KBM-7 (cell line): ENCODE measurements at regions not wholly inside any gene's neighbourhood (a gene's known extent, or its start where the extent isn't known, plus 50 kb on each side); places are given as distances from the start of the nearest gene placed in this dataset.

ENCODE experiments used
- DNase-seq: peaks from one replicate; pipeline ENCODE4 v3.0.0-alpha.2; 2015
- in situ Hi-C: fragments of 300-500 bp; cut with MboI; formaldehyde crosslinking; loops from 2 replicates; pipeline ENCODE4 v1.14.3; 2020; ENCODE audit warnings: low sequenced_read_pairs, low pct_unique_long_range_greater_than_20kb, mixed read lengths

DNA sequence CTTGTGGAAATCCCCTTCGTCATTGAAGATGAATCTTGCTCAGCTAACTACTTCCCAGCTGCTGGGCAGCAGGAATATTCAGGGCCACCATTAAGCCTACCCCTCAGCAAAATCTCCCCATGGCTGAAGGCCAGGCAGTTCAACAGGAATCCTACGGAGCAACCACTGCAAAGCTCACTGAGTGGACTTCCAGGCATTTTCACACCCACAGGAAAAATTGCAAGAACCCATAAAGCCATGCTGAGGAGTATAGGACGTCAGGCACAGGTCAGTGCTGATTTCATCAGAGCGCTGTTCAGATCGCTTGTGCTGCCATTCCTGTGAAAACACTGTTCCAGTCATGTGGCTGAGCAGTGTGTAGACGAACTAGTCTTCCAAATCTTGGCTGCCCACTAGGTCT lies 134.8 kb upstream of the TACR1 start:
- in situ Hi-C loops = no loop called here
- no peak for DNase-seq

DNA sequence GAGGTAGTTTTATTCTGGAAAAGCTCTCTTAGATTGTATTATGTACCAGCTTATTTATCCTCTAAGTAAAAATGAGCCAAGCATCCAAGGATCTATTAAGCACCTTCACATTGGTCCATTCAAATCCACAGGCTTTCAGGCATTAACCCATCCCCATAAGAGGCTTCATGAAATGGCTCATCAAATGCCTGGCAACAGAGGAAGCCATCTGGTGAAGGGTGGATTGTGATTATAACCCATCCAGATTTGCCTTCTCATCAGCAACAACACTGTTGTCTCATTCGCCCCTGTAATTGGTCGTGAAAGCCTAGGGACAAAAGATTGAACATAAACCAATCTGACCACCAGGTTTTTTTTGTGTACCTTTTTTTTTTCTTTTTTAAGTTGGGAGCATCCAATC lies 134.3 kb upstream of the TACR1 start:
- in situ Hi-C loops = no loop called here
- DNase-seq = no peak

DNA sequence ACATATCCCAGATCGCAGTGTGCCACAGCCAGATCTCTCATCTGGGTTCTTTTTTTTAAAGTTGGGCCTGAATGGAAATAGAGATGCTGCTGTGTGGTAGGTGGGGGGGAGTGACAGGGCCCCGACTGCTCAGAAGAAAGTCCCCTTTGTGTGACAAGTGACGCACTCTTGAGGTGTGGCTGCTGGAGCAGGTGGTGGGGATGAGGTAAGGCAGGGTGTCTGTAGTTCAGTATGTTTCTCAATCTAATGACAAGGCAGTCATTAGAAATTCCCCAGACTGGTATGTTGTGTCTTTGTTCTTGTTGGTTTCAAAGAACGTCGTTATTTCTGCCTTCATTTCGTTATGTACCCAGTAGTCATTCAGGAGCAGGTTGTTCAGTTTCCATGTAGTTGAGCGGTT lies 128.8 kb upstream of the TACR1 start:
- in situ Hi-C loops = no loop called here

DNA sequence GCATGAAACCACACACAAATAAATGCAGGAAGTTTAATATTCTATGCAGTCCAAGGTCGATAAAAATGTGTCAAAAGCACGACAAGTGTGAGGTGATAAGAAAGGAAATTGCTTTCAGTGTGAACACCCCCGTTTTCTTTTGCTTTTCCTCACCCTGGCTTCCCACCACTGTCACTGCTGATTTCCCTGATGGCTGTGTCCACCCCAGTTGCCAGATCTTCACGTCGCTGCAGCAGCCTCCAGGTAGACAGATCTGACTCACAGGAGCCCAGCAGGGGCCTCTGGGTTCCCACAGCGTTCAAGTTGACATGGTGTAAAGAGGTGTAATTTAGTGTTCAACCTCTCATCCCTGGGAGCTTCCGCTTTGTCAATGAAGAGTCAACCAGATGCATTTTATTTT lies 128.0 kb upstream of the TACR1 start:
- no peak for DNase-seq
- in situ Hi-C loops = no loop called here

More for the DNA sequence above, 128.8 kb upstream of the TACR1 start:
- DNase-seq = no peak

DNA sequence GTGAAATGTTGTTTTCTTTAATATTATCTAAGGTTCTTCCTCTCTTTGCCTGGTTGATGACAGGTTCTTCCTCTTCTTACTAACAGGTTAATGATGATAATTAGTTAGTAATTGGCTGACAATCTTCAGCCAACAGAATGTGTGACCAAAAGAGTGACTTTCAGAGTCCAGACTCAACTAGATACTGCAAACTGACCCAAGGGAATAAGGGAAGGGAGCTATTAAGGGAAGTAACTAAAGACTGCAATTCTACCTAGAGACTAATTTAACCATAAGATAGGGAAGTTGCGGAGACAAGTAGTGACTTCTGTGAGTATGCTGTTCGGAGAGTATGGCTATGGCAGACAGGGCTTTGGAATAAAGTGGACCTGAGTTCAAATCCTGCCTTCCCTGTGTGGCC lies 127.3 kb upstream of the TACR1 start:
- in situ Hi-C loops = no loop called here
- DNase-seq = no peak

DNA sequence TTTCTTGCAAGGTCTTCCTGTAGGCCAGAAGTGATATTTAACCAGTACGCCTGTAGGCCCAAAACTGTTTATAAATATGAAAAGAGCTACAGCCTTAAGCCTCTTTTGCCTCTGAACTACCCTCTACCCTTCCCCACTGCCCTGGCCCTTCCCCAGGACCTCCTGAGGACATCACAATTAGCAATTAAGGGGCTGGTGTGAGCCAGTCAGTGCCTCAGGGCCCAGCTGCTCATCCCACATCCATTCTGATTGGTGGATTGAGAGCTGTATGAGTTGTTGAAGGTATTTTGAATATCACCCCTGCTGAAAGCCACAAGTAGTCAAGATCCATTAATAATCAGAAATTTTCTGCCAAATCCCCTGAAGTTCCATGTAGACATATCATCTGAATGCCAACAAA lies 126.3 kb upstream of the TACR1 start:
- no peak for DNase-seq
- in situ Hi-C loops = no loop called here

DNA sequence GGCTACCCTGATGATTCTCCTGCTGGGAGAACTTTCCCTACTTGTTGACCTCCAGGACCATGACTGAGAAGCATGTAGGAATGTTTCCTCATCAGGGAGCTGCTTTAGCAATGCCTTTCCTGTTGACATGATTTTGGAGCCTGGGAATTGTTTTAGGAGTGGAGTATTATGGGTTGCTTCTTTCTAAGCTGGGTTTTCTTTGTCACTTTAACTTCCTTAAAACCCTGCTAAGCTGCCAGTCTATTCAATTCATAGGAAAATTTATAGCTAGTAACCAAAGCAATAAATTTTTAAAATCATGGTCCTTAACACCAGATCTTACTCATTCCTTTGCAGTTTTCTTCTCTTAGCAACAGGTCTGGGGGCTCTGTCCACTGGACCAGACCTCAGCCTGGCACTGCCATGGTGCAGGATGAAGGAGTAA lies 125.6 kb upstream of the TACR1 start:
- DNase-seq = no peak
- in situ Hi-C loops = no loop called here

DNA sequence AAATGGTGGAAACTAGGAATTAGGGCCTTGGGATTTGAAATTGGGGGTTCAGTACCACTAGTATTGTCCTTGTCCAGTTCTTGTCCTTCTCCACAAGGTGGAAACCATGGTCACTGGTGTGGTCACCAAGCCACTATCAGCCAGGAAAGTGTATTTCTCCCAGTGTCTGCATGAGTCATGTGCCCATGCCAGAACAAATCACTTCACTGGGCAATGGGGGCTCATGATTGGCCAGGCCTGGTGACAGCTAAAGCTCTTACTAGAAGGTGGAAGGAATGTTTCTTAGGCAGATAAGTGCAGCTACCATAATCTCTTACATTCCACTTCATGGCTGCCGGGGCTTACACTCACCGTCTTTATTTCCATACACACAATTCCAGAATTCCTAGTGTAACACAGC lies 124.8 kb upstream of the TACR1 start:
- in situ Hi-C loops = no loop called here
- no peak for DNase-seq

DNA sequence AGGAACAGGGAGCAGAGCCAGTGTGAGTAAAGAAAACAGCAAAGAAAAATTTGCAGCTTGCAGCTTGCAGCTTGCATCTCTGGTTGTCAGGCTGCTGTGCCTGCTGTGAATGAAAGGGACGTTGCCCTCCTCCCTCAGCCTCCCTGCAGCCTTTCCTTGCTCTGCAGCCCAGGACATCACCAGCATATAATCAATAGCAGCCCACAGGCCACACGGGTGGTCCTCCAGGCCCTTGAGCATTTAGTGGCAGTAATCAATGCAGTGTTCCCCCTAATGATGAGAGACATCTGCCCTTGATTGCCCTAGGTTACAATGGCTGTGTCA lies 122.2 kb upstream of the TACR1 start:
- in situ Hi-C loops = no loop called here

DNA sequence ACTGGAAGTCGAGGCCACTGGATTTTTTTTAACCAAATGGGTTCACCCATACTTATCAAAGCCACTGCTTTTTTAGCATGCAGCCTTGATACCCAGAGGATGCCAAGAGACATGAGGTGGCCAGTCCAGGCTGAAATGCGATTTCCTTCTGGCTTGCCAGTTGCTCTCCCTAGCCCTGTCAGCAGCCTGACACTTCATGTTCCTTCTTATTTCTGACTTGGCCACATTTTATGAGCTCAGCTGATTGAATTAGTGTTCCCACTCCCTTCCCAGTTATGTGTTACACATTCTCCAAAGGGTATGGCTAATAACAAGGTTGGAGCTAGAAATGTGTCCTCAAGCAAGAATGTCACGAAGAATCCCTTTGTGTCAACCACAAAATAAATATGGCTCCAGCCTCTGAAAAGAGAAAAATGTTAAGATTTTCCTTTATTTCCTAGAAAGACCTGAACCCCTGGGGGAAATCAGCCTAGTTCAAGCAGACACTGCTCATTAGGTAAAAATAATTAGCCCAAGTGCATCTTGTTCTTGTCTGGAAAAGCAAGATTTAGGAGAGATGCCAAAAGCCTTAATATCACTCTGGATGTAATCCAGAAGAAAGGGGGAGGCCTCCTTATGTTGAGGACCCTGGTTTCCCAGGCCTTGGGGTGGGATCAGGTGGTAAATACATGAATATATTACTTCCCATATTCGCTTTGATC lies 121.7 kb upstream of the TACR1 start:
- in situ Hi-C loops = no loop called here
- no peak for DNase-seq

More for the DNA sequence above, 122.2 kb upstream of the TACR1 start:
- DNase-seq = no peak

DNA sequence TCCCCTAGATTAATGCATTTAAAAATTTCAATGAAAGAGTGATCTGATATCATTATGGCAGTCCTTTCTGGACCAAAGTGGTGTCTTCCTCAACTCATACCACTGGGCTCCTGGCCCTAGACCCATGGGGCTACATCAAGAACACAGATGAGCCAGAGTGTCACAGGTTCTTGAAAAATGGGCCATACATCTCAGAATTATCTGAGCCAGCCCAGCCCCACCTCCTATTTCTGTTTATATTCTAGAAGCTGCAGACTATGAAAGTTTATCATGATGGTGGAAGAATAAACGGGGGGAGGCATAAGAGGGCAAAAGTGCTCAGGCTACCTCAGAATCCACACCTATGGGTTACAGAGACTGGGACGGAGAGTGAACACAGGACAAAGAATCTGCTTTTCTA lies 120.6 kb upstream of the TACR1 start:
- in situ Hi-C loops = no loop called here
- no peak for DNase-seq

DNA sequence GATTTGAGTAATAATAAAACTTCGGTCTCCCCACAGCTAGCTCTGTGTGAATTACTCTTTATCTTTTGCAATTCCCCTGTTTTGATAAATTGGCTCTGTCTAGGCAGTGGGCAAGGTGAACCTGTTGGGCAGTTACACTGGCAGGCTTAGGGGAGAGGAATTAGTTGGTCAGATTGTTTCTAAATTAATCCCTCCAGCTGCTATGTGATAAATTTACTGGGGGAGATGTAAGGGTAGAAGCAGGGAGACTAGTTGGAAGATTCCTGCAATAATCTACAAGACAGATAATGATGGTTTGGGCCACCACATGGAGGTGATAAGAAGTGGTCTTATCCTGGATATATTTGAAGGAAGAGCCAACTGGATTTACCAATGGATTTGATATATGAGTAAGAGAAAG lies 118.5 kb upstream of the TACR1 start:
- DNase-seq = no peak
- in situ Hi-C loops = no loop called here

DNA sequence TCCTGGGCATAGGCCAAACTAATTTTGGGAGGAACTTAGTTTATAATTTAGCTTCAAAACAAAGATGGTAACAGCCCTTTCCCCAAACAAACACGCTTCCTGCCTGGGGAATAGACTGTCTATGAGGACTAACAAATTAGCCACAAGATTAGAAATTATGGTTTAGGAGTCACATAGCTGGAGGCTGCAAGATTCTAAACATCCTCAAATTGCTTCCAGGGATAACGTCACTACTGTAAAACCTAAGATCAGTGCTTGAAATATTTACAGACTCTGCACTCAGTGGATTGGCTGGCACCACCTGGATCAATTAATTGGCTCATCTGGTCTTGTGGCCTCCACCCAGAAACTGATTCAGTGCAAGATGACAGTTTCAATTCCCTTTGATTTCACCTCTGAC lies 118.0 kb upstream of the TACR1 start:
- DNase-seq = no peak
- in situ Hi-C loops = no loop called here

DNA sequence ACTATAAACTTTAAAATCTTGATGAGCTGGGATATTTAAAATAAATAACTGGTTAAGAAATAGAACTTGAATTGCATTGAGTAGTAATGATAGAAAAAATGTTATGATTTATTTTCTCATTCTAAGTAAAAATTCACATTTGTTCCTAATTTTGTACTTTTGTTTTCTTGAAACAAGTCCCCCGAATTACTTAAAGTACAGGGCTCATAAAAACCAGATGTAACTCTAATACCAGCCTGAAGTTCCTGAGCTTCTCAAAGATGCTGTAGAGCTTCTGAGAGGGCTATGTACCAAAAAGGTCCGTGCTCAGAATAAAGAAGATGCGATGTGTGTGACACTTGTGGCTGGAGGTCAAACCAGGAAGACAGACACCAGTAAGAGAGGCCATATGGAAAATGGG lies 116.1 kb upstream of the TACR1 start:
- in situ Hi-C loops = no loop called here
- DNase-seq = no peak

DNA sequence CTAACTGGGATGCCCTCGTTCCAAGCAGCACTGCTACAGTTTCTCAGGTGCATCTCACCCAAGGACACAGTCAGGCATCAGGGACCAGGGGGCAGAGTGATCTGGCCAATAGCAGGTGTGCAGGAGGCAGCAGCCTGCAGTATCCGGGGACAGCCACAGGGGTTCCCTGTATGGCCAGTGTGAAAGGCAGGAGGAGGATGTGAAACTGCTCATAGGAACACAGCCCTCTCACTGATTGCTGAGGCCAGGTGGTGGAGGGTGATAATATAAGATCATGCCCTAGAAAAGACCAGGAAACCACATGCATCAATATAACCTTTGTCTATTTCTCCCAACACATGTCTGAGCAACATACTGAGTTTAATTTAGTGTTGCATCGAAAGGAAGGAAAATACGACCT lies 112.7 kb upstream of the TACR1 start:
- DNase-seq = peak; percentile 6

DNA sequence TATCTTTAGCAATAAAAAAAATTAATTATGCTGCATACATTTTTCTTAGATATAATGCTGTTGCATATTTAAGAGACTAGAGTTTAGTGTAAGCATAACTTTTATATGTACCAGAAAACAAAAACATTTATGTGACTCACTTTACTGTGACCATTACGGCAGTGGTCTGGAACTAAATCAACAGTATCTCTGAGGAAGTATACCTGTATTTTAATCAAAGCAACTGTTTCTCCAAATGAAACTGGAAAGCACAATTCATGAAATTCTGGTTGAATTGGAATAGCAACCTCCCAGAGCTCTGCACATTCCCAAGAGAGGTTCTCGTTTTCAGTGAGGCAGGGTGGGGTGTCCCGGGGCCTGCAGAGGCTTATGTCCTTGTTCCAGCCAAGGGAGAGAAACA lies 112.2 kb upstream of the TACR1 start:
- in situ Hi-C loops = no loop called here
- DNase-seq = no peak

More for the DNA sequence above, 112.7 kb upstream of the TACR1 start:
- in situ Hi-C loops = no loop called here

DNA sequence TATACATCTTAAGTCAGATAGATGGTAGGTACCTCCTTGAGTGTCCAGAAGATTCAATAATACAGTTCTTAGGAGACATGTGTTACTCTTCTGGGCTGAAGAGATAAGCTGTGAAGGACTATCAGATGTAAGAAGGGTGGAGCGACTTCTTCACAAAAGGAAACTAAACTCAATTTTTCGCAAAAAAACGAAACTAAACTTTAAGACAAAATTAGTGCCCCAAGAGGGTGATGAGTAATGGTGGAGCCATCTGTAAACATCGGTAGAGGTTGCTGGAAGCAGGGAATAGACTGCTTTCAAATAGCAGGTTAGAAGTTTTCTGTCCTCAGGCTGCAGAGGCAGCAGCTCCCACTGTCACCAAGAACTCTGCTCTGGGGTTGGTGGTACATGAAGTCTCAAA lies 111.6 kb upstream of the TACR1 start:
- in situ Hi-C loops = no loop called here
- DNase-seq = no peak

DNA sequence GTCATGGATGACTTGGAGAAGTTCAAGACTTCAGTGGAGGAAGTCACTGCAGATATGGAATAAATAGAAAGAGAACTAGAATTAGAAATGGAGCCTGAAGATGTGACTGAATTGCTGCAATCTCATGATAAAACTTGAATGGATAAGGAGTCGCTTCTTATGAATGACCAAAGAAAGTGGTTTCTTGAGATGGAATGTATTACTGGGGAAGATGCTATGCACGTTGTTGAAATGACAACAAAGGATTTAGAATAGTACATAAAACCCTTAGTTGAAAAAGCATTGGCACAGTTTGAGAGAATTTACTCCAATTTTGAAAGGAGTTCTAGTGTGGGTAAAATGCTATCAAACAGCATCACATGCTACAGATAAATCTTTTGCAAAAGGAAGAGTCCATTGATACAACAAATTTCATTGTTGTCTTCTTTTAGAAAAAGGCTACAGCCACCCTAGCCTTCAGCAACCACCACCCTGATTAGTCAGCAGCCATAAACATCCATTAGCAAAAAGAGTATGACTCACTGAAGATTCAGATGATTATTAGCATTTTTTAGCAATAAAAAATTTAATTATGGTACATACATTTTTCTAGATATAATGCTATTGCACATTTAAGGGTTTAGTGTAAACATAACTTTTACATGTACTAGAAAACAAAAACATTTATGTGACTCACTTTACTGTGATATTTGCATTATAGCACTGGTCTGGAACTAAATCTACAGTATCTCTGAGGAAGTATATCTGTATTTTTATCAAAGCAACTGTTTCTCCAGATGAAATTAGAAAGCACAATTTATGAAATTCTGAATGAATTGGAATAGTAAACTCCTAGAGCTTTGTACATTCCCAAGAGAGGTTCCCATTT lies 110.5 kb upstream of the TACR1 start:
- in situ Hi-C loops = no loop called here
- DNase-seq = no peak

DNA sequence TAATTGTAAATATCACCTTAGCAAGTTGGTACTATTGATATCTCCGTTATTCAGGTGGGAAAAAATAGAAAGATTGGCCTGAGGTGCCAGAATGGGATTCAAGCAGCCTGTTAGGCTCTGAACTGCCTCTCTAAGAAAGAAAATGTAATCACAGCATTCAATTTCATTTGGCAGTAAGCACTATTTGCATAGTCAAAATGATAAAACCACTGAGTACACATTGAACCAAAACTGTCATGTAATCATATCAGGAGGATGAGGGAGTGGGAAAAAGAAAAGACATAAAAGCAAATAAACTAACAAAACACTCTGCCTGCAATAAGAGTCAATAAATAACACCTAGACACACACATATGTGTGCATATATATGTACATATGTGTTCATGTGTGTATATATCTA lies 103.9 kb upstream of the TACR1 start:
- no peak for DNase-seq
- in situ Hi-C loops = no loop called here

DNA sequence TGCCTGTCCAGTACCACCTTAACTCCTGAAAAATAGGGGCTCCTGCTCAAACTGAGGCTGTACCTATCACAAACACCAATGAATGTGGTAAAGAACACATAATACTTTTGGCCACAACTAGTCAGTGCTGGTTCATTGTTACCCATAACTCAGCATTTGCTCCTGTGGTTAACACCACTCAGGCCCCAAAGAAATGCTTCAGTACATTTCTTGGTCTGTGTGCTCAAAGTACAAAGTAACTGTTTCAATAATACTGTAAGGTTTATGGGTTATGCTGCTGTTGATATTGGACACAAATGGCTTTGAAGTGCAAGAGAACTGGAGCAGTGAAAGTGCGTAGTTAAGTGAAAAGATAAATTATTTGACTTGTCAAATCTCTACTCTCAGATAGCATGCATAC lies 95.0 kb upstream of the TACR1 start:
- in situ Hi-C loops = no loop called here
- DNase-seq = no peak

DNA sequence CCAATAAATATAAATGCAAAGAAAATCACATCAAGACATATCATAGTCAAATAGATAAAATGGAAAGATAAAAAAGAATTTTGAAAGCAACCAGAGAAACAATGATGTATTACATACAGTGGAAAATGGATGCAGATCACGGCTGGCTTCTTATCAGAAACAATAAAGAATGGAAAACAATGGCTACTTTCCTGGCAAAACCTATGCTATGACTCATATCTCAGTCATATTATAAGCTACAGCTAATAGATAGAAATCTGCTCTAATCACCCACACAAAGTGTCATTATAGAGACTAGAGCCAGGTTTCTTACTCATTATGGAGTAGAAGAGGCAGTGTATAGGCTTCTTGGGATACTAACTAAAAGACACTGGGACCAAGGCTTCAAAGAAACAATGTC lies 93.5 kb upstream of the TACR1 start:
- no peak for DNase-seq
- in situ Hi-C loops = no loop called here
